ENCODE measurements at regions not wholly inside any gene's neighbourhood (a gene's known extent, or its start where the extent isn't known, plus 50 kb on each side); places are given as distances from the start of the nearest gene placed in this dataset.
"Not testable (repeated sequence)": the region's sequence is repeated elsewhere in the genome, so short reads cannot be mapped to it uniquely, and the experiment has no call there.

- no peak for DNase-seq (ENCODE audit: low spot score)
Observed at GRCh38 chr10:4294996-4295792, 510.2 kb upstream of the KLF6 start.

GRCh38 chr10:4294271-4294670 is 509.3 kb upstream of the KLF6 start:
- DNase-seq (ENCODE audit: low spot score), result no peak

- DNase-seq (ENCODE audit: low spot score), result no peak
Observed at GRCh38 chr10:4291990-4292389, 507.0 kb upstream of the KLF6 start.

DNA sequence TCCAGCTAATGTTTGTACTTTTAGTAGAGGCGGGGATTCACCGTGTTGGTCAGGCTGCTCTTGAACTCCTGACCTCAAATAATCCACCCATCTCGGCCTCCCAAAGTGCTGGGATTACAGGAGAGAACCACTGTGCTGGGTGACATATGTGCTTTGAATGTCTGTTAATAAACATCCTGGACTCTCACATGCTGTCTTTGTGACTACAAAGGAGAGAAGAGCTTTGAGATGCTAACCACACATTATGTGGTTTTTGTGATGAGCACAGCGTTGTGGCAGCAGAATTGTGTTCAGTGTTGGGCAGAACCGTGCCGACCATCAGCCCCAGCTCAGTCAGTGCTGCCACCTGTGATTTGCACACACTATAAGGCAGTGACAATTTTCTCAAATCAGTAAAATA is 500.1 kb upstream of the KLF6 start:
- DNase-seq (ENCODE audit: low spot score), result peak; percentile 19

GRCh38 chr10:4283846-4284610 is 499.0 kb upstream of the KLF6 start:
- no peak for DNase-seq (ENCODE audit: low spot score)

GRCh38 chr10:4282496-4282895 is 497.5 kb upstream of the KLF6 start:
- DNase-seq (ENCODE audit: low spot score), result no peak

DNA sequence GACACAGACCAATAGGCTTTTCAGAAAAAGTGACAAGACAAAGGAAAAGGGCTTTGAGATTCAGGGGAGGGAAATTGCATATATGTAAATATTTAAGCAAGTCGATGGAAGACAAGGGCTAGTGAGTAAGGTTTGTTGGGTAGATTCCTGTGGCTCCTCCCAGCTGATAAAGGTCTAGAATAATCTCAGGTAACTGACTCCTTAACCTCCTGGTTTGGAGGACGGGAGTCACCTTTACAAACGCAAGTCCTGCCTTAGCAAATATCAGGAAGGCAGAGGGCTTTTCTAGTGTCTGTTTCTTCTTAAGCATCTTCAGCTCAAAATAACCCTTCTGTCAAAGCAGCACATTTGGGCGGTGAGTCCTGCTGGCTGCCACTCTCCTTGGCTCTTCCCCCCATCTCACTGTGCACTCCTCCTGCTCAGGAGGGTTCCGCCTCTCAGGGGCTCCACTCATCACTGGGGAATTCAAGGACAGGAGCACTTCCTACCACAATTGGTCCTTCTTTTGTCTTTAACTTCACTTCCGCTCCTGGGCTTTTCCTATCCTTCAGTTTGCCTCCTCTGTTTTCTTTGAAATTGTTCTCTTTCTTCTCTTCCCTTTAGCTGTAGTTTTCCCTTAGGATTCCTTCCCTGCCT is 496.3 kb upstream of the KLF6 start:
- no peak for DNase-seq (ENCODE audit: low spot score)

DNA sequence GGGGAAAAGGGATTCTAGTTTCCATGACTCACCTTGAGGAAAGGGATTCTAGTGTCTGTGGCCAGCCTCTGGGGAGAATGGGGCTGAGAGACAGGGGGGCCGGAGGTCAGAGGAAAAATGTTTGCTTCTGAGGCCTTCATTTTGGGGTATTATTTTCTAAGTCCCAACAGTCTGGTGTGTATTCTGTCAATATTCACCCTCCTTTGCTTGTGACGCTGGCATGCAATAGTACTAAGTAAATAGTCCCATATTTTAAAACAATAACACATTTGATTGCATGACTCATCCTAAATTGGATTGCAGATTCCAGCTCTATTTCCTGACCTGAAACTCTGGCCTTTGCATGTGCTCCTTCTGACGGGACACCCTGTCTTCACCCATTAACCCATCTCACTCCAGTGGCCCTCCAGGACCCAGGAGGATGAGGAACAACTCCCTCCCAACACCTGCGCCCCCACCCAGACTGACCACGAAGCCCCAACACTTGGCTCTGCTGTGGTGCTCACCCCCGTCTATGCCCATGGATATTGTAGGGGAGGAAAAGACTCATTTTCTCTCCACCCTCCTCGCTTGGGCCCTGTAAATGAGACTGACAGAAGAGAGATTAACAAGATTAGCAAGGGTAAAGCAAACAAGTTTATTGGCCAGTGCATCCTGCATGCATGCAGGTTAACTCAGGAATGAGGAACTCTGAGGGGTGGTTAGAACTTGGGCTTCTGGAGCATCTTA is 495.6 kb upstream of the KLF6 start:
- no peak for DNase-seq (ENCODE audit: low spot score)

DNA sequence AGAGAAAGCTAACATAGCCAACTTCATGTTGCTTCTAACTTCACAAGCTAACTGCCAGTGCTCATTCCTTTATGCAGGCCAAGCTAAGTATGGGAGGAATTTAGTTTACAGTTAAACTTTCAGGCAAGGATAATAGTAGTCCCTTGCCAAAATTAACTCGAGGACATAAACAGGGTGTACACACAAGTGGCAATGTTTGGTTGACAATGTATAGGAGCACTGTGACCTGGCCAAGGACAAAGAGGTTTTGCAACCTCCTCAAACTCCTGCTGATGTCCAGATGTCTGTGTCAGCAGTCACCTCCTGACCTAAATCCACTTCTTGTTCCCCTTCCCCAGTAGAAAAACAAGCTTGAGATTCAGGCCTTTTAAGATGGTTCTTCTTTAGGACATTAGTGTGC is 494.6 kb upstream of the KLF6 start:
- DNase-seq (ENCODE audit: low spot score), result no peak

DNA sequence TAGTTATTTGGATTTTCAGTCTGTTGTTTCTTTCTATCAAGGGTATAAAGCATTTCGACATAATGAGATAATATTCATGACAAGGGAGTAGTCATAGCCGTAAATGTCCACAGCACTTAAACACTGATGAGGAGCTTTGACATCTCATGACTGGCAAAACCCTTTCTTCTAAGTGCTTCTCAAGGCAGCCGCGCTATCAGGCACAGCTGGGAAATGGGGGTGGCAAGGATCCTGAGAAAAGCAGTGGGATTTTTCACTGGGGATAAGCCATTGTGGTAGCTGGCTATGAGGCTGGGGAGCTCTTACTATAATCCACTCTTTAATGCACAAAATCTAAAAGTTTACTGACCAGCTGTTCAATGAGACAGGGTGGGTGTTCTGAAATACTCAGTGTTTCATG is 493.2 kb upstream of the KLF6 start:
- DNase-seq (ENCODE audit: low spot score), result no peak

GRCh38 chr10:4276151-4276550 is 491.1 kb upstream of the KLF6 start:
- DNase-seq (ENCODE audit: low spot score), result no peak

GRCh38 chr10:4274671-4275070 is 489.7 kb upstream of the KLF6 start:
- not testable (repeated sequence) for DNase-seq (ENCODE audit: low spot score)

- no peak for DNase-seq (ENCODE audit: low spot score)
Observed at GRCh38 chr10:4271193-4271592, 486.2 kb upstream of the KLF6 start.

DNA sequence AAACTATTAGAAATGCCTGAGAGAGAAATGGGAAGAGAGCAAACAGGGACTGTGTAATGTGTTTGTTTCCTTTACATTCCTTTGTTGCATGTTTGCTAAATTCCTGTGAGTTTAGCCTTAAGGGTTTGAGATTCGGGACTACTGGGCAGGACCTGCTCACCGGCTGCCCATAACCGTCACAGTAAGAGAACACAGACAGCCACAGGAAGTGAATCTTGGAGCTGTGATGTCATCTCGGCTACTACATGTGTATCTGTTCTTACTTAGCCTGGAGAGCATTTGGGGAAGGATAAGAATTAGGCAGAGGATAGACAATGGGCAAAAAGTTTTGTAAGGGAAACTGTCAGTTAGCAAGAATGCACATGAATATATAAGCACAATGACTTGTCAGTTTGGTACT is 485.1 kb upstream of the KLF6 start:
- DNase-seq (ENCODE audit: low spot score), result no peak

GRCh38 chr10:4268490-4268889 is 483.5 kb upstream of the KLF6 start:
- DNase-seq (ENCODE audit: low spot score), result not testable (repeated sequence)

- DNase-seq (ENCODE audit: low spot score), result no peak
Observed at GRCh38 chr10:4267086-4267773, 482.2 kb upstream of the KLF6 start.

DNA sequence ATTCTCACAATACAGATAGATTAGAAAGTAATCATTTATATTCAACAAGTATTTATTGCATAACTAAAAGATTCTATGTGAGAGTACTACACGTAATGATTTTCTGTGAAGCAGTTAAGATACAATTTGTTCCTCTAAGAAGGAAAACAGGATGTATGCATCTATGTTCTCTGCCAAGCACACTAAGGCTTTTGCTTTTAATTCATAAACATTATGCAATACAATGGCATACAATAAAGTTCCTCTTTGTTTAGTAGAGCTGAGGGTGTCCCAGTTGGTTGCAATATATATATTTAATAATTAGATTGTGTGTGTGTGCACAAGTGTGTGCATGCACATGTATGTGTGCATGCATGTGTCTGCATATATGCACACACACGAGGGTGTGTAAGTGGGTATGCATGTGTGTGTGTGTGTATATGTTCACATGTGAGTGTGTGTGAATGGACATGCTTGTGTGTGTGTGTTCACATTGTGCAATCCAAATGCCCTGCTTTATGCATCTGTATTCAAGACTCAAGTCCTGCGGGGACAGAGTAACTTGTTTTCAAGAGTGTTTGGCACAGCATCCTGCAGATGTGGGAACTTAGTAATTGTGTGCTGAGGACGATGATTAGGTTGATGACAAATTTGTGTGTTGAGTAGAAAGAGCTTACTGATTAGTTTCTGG is 481.5 kb upstream of the KLF6 start:
- DNase-seq (ENCODE audit: low spot score), result no peak

DNA sequence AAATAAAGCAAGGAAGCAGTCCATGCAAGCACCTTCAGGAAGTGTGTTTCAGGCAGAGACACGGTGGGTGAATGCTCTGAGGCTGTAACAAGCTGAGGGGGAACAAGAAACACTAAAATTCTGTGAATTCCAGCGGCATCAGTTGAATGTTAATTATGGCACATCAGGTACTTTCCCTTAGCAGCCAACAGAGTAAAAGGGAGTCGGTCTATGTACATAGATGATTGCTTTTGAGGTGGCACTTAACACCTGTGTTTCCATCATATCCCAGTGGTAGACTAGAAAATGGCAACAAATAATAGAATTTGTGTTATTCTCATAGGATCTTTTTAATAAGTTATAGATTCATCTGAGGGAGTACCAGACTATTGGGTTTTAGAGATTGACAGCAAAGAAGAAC is 481.0 kb upstream of the KLF6 start:
- no peak for DNase-seq (ENCODE audit: low spot score)

DNA sequence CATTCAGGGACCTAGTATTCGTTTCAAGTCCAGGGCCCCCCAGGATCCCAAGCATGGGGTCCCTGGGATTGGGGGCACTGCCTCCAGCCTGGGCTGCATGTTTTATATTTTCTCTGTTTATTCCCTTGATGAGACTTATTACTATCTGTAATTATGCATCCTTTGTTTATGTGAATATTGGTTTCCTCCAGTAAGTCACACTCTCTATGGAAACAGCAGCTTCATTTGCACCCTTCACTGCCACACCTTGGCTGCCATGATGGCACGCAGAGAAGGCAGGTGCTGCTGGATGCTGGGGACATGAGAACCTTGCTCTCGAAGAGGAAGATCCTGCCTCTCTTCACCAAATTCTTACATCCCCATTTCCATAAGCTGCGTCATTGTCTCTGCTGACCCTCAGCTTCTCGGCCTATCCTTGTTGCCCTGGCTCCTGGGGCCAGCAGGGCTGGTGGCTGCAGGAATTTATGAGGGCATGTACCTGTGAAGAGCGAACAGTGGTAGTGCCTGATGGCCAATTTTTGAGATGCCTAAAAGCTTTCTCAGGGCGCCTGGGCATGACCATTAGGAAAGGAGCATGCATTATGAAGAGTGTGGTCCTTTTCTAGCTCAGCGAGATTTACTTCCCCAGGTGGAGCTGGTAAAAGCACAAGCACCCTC is 479.3 kb upstream of the KLF6 start:
- DNase-seq (ENCODE audit: low spot score), result no peak

DNA sequence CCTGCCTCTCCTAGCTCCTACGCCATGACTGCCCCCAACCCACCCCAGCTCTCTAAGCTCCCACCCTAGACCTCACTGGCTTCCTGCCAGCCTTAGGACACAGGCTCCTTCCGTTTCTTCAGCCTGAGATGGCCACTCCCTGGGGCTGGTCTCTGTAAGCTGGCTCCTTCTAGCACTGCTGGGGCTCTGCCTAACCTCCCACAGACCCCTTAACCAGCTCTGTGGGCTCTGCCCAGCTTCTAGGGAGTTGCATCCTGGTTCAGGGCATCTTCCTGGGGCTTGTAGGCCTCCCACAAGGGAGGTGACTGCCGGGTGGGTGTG is 478.6 kb upstream of the KLF6 start:
- DNase-seq (ENCODE audit: low spot score), result no peak
